K562 (cell line): ENCODE measurements at regions not wholly inside any gene's neighbourhood (a gene's known extent, or its start where the extent isn't known, plus 50 kb on each side); places are given as distances from the start of the nearest gene placed in this dataset.

Experiments used
- BHLHE40 ChIP-seq: IDR thresholded peaks from 2 replicates; pipeline ENCODE4 v1.6.1; 2011; ENCODE audit warnings: low read length, improper control_type of control experiment
- CHD2 ChIP-seq: IDR thresholded peaks from 2 replicates; pipeline ENCODE4 v1.6.1; 2011; ENCODE audit warnings: low read depth, low read length
- IFI16 ChIP-seq: fragments of 250-450 bp; sonication (Bioruptor Pico); IDR thresholded peaks from 2 replicates; pipeline ENCODE4 v2.1.2; 2022; ENCODE audit warnings: mild to moderate bottlenecking, inconsistent platforms
- MYC ChIP-seq, 2 experiments: fragments of 250-450 bp in 1 of 2; sonication (Bioruptor Pico) in 1 of 2; IDR thresholded peaks; 2 replicates each; pipeline versions ENCODE4 v1.5.1 to v1.6.1; 2012 to 2021; ENCODE audit warnings: low read depth in 2 of 2, borderline replicate concordance in 1 of 2, improper control_type of control experiment in 1 of 2, low read length in 1 of 2, mild to moderate bottlenecking in 1 of 2, moderate library complexity in 1 of 2
- RAD21 ChIP-seq, 2 experiments: fragments of 250-450 bp in 1 of 2; fragments of 450-650 bp in 1 of 2; sonication (Bioruptor Pico) in 1 of 2; formaldehyde crosslinking in 1 of 2; IDR thresholded peaks in 1 of 2; conservative IDR thresholded peaks in 1 of 2; 2 replicates each; pipeline versions ENCODE4 v1.4.0 to v1.8.0; 2020 to 2022; ENCODE audit warnings: mild to moderate bottlenecking in 2 of 2, moderate library complexity in 1 of 2
- SMC3 ChIP-seq: conservative IDR thresholded peaks from 2 replicates; pipeline ENCODE4 v1.6.1; 2011; ENCODE audit warnings: low read depth, low read length, improper control_type of control experiment; ENCODE audit not compliant: insufficient read depth
- TEAD1 ChIP-seq, 2 experiments: fragments of 450-650 bp in 1 of 2; sonication (generic) in 1 of 2; formaldehyde crosslinking; IDR thresholded peaks; 2 replicates each; pipeline versions ENCODE4 v1.4.0 to v1.8.0; 2020 to 2022; ENCODE audit warnings: mild to moderate bottlenecking in 2 of 2, missing genetic modification reagents in 1 of 2
- ZBED1 ChIP-seq: IDR thresholded peaks from 2 replicates; pipeline ENCODE4 v1.6.1; 2014
- ZNF274 ChIP-seq: IDR thresholded peaks from 2 replicates; pipeline ENCODE4 v1.6.1; 2011; ENCODE audit warnings: low read depth, mild to moderate bottlenecking, low read length, moderate library complexity, borderline replicate concordance
- ZNF551 ChIP-seq: fragments of 250-450 bp; sonication (Bioruptor Pico); IDR thresholded peaks from 2 replicates; pipeline ENCODE4 v1.5.0; 2021; ENCODE audit warnings: mild to moderate bottlenecking, moderate library complexity
- TF ChIP-seq, protein P1 (sequence below): fragments of 450-650 bp; formaldehyde crosslinking; IDR thresholded peaks from 2 replicates; pipeline ENCODE4 v1.4.0; 2022; ENCODE audit warnings: missing genetic modification characterization

DNA sequence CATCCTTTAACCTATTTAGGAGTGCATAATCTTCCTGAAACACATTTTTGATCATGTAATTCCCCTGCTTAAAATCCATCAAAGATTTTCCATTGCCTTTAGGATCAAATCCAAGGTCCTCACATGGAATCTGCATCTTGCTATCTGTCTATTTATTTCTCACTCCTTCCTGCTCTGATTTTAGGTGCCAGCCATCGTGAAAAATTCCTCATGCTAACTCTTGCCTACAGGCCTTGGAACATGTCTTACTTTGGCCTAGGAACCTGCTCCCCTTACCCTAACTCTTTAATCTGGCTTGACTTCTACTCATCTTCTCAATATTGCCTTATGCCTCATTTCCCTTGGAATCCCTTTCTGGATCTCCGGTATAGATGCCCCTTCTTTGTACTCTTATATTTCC is 1074.3 kb downstream of the TTLL7 start:
- TF ChIP-seq BHLHE40, result no peak
- TF ChIP-seq TEAD1 (CRISPR knock-in tag; IDR thresholded peaks at IDR 0.05), result no peak
- TF ChIP-seq IFI16 (CRISPR knock-in tag), result no peak
- no peak for TF ChIP-seq SMC3
- TF ChIP-seq, protein P1, sequence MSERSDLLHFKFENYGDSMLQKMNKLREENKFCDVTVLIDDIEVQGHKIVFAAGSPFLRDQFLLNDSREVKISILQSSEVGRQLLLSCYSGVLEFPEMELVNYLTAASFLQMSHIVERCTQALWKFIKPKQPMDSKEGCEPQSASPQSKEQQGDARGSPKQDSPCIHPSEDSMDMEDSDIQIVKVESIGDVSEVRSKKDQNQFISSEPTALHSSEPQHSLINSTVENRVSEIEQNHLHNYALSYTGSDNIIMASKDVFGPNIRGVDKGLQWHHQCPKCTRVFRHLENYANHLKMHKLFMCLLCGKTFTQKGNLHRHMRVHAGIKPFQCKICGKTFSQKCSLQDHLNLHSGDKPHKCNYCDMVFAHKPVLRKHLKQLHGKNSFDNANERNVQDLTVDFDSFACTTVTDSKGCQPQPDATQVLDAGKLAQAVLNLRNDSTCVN (CRISPR knock-in tag), result no peak
- TF ChIP-seq CHD2, result no peak
- no peak for TF ChIP-seq ZBED1
- TF ChIP-seq ZNF274, result no peak
- TF ChIP-seq MYC (IDR thresholded peaks at IDR 0.05; ENCODE audit: low read depth, low read length), result no peak
- TF ChIP-seq MYC (CRISPR knock-in tag; IDR thresholded peaks at IDR 0.05; ENCODE audit: borderline replicate concordance, low read depth), result no peak
- TF ChIP-seq ZNF551 (CRISPR knock-in tag), result no peak
- TF ChIP-seq RAD21 (CRISPR knock-in tag; conservative IDR thresholded peaks at IDR 0.05 in 1 of 2, IDR thresholded peaks at IDR 0.05 in 1 of 2), result no peak
